ENCODE measurements at regions not wholly inside any gene's neighbourhood (a gene's known extent, or its start where the extent isn't known, plus 50 kb on each side); places are given as distances from the start of the nearest gene placed in this dataset.

- TF ChIP-seq CTCF (IDR thresholded peaks at IDR 0.05; ENCODE audit: low read depth, low read length) (no peak), POLR2A (IDR thresholded peaks at IDR 0.05; ENCODE audit: extremely low read depth, insufficient read length) (no peak), MAX (IDR thresholded peaks at IDR 0.05; ENCODE audit: low read depth, low read length) (no peak), MYC (IDR thresholded peaks at IDR 0.05; ENCODE audit: low read depth, low read length) (no peak)
Measured at GRCh38 chr19:27674701-27675100, 1538.2 kb downstream of the UQCRFS1 start.
